SHP77 (cell line): ENCODE measurements at regions not wholly inside any gene's neighbourhood (a gene's known extent, or its start where the extent isn't known, plus 50 kb on each side); places are given as distances from the start of the nearest gene placed in this dataset.
"Not testable (repeated sequence)": the region's sequence is repeated elsewhere in the genome, so short reads cannot be mapped to it uniquely, and the experiment has no call there.

Experiments
- DNase-seq, 2 experiments: peaks; one replicate each; lab custom pipeline; 2025; lab: John Stamatoyannopoulos, UW

DNA sequence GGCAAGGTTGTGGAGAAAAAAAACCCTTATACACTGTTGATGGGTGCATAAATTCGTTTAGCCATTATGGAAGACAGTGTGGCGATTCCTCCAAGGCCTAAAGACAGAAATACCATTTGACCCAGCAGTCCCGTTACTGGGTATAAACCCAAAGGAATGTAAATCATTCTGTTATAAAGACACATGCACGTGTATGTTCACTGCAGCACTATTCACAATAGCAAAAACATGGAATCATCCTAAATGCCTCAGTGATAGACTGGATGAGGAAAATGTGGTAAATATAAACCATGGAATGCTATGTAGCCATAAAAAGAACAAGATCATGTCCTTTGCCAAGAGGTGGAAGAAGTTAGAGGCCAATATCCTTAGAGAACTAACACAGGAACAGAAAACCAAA lies 119.9 kb upstream of the PRR16 start:
- DNase-seq = no peak

DNA sequence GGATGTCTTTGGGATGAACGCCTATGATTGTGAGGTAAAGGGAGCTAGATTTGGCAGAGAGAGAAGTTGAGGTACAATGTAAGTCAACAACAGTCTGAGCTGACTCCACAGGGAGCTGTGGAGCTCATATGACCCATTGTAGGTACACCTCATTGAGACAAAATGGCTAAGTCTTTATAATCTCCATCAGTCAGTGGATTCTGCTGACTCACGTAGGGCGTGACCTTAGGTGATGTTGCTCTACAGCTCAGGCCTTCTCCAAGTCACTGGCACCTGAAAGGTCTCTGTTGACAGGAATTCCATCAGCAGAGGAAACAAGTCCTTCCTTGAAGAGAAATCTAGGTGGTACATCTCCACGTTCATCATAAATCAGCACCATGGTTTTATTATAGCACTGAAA lies 118.2 kb upstream of the PRR16 start:
- no peak for DNase-seq

DNA sequence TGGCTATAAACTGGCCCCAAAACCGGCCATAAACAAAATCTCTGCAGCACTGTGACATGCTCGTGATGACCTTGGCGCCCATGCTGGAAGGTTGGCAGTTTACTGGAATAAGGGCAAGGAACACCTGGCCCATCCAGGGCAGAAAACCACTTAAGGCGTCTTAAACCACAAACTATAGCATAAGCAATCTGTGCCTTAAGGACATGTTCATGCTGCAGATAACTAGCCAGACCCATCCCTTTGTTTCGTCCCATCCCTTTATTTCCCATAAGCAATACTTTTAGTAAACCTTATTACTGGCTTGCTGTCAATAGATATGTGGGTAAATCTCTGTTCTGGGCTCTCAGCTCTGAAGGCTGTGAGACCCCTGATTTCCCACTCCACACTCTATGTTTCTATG lies 113.0 kb upstream of the PRR16 start:
- not testable (repeated sequence) for DNase-seq

DNA sequence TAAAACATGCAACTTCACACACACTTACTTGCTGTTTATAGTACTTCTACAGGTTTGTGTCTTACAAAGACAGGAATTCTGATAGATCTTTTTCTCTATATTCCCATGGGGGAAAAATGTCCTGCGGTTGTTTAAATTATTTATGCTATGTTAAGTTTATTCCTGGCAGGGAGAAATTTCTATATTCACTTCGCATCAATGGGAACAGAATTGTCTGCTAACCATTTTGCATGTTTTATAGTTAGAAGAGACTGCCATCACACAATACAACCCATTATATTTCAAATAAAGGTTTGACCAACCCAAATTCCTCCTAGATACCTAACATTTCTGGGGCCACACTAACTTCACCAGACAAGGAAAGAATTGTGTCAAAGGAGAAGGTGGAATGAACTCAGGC lies 110.0 kb upstream of the PRR16 start:
- no peak for DNase-seq

DNA sequence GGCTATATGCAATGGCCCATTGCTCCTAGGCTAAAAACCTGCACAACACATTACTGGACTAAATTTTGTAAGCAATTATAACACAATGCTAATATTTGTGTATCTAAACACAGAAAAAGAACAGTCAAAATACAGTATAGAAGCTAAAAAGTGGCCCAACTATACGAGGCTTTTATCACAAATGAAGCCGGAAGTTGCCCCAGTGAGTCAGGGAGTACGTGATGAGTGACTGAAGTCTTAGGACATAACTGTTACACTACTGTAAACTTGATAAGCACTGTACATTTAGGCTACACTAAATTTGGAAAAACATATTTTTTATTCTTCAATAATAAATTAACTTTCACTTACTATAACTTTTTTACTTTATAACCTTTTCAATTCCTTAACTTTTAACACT lies 105.2 kb upstream of the PRR16 start:
- no peak for DNase-seq

DNA sequence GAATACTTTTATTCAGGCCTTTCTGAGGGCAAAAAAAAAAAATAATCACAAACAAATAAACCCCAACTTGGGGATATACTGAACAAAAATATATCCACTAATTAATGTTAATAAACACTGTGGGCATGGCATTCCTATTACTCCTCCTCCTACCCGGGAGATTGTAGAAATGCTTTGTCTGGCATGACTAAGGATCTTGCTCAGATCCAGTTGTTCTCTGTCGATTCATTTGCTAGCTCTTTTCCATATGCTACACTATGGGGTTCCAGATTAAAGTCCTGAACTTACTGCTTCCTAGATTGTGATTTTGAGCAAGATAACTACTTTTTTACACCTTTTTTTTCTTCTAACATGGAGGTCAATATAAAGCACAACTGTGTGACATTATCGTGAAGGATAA lies 102.2 kb upstream of the PRR16 start:
- DNase-seq = no peak

DNA sequence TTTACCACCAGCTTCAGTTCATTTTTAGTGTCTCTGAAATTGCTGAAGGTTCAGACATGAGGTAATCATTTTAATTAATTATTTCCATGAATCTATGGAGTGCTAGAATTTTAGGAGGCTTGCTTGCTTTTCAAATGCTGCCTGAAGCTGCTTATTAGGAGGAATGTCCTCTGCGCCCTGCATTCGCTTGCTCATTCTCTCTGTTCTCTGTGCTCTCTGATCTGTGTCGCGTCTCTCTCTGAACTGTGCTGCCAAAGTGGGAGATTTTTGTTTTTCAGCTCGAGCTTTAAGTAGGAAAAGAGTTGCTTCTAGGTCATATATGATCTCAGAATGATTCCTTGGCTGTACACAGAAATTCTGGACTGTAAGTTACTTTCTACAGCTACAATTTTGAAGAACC lies 101.7 kb upstream of the PRR16 start:
- no peak for DNase-seq

DNA sequence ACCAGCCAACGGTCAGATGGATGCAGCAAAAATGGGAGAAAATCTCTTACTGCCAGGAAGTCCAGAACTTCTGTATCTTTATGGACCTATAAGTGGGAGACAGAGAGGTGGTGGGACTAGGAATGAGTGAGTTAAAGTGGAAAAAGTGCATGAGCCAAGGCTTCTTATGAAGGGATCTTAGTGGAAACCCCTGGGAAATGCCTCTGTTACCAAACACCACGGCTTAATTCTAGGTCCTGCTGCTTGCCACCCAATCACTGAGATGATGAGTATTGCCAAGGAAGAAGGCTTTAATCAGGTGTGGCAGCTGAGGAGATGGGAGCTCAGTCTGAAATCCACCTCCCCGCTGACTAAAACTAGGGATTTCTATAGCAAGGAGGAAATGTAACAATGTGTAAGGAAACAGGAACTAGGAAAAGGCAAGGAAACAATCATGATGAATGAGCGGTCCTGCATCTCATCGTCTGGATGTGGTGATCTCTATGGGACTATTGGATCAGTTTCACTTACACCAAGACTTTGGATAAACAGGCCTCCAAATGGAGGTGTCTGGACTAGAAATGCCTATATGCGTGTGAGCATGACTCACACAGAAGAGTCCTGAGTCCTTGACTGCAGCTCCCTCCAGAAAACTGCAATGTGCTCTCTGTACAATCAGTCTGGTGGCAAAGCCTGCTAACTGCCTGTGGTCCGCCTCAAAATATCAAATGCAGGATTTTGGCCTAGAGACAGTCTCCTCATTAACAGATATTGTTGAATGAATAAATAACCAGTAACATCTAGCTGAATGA lies 98.2 kb upstream of the PRR16 start:
- DNase-seq = no peak

DNA sequence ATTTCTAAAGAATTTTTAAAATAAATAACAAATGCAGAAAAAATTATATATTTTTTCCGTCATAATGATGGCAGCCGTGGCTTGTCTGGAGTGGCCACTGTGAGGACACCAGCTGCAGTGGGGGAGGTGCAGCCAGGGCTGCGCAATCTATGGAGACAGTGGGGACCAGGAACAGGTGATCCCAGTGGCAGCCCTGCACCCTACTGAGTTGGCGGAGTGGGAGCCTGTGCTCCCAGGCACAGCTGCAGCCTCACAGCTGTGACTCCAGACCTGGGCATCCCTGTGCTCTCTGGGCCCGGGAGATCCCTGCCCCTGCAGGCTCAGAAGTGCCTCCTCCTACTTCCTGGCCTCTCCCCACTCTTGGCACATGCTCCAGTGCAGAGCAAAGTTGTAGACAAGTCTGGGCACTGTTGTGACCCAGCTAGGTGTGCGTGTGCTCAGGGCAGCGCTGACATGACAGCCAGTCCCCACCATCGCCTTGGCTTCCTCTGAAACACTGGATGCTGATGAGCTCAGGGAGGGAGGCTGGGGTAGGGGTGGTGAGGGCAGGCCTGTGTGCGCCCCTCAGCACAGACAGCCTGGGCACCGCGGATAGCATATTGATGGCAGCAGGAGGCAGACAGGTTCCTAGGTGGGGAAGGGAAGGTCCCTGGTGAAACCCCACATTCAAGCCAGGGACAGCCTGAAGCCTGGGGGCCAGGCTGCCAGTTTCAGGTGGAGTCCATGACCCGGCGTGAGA lies 96.0 kb upstream of the PRR16 start:
- no peak for DNase-seq

DNA sequence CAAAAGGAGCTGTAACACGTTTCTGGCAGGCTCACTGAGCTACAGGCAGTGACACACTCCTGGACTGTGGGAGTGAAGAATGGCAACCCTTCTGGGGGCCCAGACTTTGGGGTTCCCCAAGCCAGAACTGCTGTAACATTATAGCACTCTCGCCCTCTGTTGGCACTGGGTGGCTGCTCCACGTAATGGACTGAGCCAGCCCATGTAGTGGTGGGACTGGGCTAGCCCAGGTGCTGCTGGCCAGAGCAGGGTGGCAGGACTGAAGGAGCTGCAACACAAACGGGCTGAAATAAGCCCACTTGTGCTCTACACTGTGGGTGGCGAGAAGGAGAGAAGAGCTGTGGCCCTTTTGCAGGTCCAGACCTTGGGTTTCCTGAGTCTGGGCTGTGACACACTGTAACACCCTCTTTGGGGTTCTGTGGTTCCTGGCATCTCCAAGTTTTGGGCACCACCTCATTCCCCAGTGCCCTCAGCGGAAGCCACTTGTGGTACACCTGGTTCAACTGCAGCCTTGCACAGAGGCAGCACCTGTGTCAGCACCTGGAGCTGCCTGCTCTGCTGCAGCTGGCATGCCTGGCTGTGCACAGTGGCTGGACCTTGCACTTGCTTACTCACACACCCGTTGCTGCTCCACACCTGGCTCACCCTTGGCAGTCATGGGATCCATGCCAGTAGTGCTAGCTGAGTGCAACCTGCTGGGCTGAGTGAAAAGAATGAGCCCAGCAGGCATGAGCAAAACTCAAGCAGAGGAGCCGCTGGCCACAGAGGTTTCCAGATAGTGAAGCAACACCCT lies 95.0 kb upstream of the PRR16 start:
- DNase-seq = peak; percentile 35 to 76

DNA sequence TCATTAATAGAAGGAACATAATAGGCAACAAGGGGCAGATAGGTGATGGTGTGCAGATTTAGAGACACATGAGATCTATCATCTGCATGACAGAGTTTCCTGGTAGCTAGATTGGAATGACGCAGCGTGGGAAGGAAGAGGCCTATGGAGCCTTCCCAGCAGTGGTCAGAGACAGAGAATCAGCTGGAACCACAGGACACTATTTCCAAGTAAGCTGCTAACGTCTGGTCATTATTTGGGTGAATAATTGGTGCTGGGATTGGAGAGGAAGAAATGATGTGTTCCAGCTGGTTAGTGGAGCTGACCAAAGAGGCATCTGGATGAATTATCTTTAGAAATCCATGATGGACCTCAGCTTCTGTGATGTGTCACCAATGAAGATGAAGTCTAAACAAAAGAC lies 91.2 kb upstream of the PRR16 start:
- DNase-seq = no peak

DNA sequence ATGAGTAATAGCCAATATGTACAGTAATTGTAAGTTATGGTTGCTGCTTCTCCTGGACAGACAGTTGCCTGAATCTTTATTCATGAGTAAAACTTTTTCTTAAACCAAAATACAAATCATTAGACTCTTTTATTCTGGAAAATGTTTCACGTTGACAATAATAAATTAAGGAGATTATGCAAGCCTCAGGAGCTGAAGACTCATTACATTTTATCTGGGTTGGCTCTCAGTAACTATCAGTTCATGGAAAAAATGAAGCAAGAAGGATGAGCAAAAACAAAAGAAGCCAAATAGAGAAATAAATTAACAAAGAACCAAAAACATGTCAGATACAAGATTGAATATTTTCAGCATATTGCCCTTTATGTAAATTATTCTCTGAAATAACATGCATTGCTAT lies 88.9 kb upstream of the PRR16 start:
- DNase-seq = no peak

DNA sequence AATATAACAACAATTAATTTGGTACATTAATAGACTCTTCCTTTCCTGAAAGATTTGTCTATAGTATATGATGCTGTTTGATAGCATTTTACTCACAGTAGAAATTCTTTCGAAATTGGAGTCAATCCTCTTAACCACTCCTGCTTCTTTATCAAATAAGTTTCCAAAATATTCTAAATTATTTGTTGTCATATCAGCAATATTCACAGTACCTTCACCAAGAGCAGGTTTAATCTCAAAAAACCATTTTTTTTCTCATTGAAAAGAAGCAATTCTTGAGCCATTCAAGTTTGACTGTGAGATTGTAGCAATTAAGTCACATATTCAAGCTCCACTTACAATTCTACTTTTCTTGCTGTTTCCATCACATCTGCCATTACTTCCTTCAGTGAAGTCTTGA lies 83.5 kb upstream of the PRR16 start:
- DNase-seq = no peak

DNA sequence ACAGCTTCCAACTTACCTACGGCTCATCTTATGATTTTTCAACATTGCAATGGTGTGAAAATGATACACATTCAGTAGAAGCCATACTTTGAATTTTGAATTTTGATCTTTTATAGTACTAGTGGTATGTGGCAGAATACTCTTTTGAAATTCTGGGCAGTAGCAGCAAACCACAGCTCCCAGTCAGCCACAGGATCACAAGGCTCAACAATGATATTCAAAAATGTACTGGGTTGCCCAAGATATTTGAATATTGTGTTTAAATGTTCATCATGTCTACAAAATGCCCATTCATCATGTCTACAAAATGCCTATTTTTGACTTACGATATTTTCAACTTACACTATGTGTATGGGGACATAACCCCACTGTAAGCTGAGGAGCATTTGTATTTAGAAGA lies 81.3 kb upstream of the PRR16 start:
- no peak for DNase-seq

DNA sequence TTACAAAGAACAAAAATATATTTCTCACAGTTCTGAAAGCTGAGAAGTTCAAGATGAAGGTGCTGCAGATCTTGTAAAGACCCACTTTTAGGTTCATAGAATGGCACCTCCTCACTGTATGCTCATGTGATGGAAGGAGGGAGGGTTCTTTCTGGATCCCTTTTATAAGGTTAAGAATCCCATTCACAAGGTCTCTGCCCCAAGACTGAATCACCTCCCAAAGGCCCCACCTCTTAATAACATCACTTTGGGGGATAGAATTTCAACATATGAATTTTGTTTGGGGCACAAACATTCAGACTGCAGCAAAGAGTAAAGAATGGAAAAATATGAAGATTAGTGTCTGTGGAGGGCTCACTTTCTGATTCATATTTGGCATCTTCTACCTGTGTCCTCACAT lies 77.1 kb upstream of the PRR16 start:
- no peak for DNase-seq

DNA sequence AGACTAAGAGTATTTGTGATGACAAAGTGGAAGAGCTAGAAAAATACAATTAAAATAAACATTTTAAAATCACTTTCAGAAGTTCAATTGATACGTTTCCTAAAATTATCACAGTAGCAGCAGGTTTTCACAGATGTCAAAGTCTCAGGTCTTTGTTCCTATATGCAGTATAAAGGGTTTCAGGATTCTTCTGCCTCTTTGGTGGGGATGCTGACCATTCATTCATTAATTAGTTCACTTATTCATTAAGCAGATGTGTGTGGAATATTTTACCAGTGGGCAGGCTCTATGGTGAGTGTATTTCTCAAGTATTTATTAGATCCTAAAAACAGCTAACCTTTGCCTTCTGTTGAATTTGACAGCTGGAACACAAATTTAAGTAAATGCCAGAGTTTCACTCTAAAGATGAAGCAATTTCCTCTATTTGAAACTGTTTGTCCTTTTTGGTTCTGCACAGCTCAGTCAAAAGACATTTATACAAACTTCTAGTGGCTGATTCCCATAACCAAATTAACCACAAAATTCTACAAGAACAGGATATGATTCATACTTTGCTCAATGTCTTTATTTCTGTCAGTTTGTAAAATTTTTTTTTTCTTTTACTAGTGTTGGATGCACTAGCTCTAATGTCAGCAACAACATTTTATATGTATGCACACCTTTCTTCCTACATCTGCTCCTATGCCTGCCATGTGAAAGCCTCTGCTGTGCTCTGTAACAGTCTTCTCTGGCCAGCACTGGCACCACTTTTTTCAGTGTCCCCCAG lies 75.9 kb upstream of the PRR16 start:
- DNase-seq = no peak

DNA sequence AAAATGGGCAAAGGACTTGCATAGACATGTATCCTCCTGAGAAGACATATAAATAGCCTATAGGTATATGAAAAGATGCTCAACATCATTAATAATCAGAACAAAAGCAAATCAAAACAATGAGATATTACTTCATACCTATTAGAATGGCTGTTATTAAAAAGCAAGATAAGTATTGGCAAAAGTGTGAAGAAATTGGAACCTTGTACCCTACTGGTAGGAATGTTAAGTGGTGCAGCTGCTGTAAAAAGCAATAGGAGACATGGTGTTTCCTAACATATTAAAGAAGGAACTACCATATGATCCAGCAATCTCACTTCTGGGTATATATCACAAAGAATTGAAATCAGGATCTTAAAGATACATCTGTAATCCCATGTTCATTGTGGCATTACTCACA lies 69.8 kb upstream of the PRR16 start:
- no peak for DNase-seq

DNA sequence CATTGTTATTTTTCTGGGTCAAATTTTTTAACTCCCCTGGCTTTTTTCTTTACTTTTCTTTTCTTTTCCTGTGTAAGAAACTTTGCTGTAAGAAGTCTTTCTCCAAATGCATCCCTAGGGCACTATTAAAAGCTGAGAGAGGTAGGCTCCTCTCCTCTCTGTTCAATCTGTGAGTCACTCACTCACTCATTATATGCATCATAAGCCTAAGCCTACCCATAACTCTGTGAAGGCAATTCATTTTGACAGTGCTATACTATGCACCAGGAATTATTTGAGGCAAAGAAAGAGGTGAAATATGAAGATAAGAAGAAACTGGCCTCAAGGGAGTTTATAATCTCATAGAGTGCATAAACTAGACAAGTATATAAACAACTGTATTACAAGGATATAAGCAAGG lies 67.9 kb upstream of the PRR16 start:
- DNase-seq = no peak

DNA sequence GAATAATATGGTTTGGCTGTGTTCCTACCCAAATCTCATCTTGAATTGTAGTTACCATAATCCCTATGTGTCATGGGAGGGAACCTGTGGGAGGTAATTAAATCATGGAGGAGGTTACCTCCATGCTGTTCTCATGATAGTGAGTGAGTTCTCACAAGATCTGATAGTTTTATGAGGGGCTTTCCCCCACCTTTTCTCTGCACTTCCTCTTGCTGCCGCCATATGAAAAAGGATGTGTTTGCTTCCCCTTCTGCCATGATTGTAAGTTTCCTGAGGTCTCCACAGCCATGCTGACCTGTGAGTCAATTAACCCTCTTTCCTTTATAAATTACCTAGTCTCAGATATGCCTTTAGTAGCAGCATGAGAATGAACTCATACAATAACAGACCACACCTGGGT lies 63.7 kb upstream of the PRR16 start:
- DNase-seq = no peak

DNA sequence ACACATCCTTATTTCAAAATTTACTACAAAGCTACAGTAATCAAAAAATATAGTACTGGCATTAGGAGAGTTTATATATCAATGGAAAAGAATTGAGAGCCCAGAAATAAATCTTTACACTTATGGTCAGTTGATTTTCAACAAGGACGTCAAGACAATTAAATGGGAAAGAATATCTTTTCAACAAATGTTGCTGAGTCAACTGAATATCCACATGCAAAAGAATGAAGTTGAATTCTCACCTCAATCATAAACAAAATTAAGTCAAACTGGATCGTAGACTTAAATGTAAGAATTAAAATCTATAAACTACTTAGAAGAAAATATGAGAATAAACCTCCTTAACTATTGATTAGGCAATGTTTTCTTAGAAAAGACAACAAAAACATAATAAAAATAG lies 61.5 kb upstream of the PRR16 start:
- DNase-seq = no peak

DNA sequence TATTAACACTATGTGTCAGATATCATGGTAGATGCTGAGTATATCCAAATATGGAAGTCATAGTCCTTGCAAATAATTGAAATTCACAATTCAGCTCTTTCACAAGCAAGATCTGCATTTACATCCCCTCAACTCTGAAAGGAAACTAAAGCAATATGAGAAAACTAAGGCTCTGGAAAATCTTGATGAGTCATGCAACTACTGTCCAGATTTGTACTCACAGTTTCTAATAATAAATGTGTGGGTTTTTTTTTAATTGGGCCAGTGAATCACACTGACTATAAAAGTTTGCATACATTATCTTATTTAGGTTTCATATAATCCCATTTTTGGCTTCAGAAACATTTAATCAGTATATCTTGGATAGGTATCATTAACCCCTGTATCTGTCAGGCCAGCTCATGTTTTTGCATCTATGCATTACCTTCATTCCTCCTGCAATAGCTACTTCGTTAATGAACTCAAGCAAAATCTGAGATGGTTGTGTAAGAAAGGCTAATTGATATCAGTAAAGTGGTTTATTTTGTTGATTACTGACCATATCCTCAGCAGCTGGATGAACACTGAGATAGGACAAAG lies 58.7 kb upstream of the PRR16 start:
- DNase-seq = no peak

DNA sequence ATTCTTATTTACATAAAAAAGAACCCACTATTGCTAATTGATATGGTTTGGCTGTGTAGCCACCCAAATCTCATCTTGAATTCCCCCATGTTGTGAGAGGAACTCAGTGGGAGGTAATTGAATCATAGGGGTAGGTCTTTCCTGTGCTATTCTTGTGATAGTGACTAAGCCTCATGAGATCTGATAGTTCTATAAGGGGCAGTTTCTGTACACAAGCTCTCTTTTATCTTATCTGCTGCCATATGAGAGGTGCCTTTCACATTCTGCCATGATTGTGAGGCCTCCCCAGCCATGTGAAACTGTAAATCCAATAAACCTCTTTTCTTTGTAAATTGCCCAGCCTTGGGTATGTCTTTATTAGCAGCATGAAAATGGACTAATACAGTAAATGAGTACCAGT lies 58.2 kb upstream of the PRR16 start:
- DNase-seq = no peak
